HFFc6 (cell line): ENCODE measurements at regions not wholly inside any gene's neighbourhood (a gene's known extent, or its start where the extent isn't known, plus 50 kb on each side); places are given as distances from the start of the nearest gene placed in this dataset.
"Not testable (repeated sequence)": the region's sequence is repeated elsewhere in the genome, so short reads cannot be mapped to it uniquely, and the experiment has no call there.

Experiments used
- DNase-seq: peaks from one replicate; pipeline ENCODE4 v3.0.0-alpha.2; 2018
- H3K27ac Mint-ChIP-seq: 2 replicates; pipeline ENCODE4 v1.8.0; 2020; ENCODE audit warnings: mild to moderate bottlenecking, mixed read lengths
- H3K27me3 Mint-ChIP-seq: 2 replicates; pipeline ENCODE4 v1.8.0; 2021; ENCODE audit warnings: mild to moderate bottlenecking, moderate library complexity, mixed read lengths; ENCODE audit not compliant: insufficient read depth
- H3K36me3 Mint-ChIP-seq: 2 replicates; pipeline ENCODE4 v1.8.0; 2021; ENCODE audit warnings: low read depth, mixed read lengths
- H3K4me1 Mint-ChIP-seq: 2 replicates; pipeline ENCODE4 v1.8.0; 2020; ENCODE audit warnings: low read depth, mixed read lengths
- H3K4me3 Mint-ChIP-seq: 2 replicates; pipeline ENCODE4 v1.8.0; 2020; ENCODE audit warnings: mild to moderate bottlenecking, moderate library complexity, mixed read lengths
- H3K9me3 Mint-ChIP-seq: 2 replicates; pipeline ENCODE4 v1.8.0; 2020; ENCODE audit warnings: mild to moderate bottlenecking, mixed read lengths
- CTCF ChIP-seq: fragments of 200-600 bp; sonication (generic); IDR thresholded peaks from 2 replicates; pipeline ENCODE4 v1.5.0; 2021; ENCODE audit warnings: antibody characterized with exemption, mild to moderate bottlenecking

DNA sequence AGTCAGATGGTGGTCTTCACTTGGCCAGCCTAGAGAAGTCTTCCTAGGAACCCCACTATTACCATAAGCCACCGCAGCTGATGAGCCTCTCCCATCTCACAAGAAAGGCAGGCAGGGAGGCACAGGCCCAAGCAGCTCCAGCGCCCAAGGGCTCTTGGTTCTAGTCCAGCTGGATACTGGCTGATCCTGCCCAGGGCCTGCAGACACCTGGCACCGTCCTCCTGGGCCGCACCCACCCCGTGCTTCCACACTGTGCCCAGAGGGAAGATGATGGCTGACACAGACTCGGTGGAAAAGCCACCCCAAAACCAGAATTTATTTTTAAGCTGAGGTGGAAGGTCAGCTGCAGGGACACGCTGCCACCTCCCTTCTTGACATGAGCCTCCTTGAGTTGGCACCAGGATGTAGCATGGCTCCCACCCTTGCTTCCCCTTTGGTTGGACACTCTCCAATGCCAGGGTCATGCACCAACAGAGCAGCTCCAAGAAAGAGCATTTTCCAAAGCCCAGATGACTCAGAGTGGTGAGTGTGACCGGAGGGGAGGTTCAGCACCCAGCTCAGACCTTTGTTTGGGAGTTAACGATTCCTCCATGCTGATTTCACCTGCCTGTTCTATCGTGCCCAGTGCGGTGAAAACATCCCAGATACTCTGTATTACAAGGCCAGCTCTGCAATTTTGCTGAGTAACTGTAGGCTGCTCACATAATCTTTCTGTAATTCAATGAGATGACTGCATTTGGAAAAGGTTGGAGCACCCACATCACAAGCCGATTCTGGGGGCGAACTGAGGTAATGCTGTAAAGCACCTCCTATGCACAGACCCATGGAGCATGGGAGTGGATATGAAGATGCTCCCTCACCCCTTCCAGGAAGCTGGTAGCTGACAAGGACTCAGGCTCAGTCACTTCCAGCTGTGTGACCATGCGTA lies 63.1 kb upstream of the SLC2A1 start:
- Mint-ChIP-seq H3K4me1 (no peaks in the 10 kb centered on the region), H3K27me3 (peaks cover 29% of the 10 kb centered on the region), H3K27ac (no peak overlapping the region), H3K9me3 (no peaks in the 10 kb centered on the region), H3K4me3 (no peak overlapping the region), H3K36me3 (no peaks in the 10 kb centered on the region)
- no peak for TF ChIP-seq CTCF
- DNase-seq, result no peak

- no peak for TF ChIP-seq CTCF
- no peaks in the 10 kb centered on the region for H3K36me3 Mint-ChIP-seq
- no peaks in the 10 kb centered on the region for H3K9me3 Mint-ChIP-seq
- no peak overlapping the region for H3K4me3 Mint-ChIP-seq
- H3K4me1 Mint-ChIP-seq, result no peaks in the 10 kb centered on the region
- no peak for DNase-seq
- H3K27ac Mint-ChIP-seq, result no peak overlapping the region
- peaks cover 28% of the 10 kb centered on the region for H3K27me3 Mint-ChIP-seq
These were observed 60.6 kb upstream of the SLC2A1 start for GRCh38 chr1:43019226-43019625.

DNA sequence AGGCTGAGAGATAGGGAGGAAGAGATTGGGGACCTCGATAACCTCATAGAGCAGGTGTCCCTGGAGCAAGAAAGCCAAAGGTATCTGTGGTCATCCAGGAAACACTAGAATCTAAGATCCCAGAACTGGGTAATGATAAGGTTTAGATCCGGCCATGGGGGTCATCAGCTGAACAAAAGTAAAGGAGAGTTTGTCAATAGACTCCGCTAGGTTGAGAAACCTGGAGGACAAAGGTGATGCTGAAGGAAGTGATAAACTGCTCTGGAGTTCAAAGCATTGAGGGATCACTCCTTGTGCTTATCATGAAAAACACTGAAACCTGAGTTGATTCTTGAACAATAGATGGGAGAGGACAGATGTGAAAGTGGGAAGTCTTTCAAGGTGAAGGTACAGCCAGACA lies 59.5 kb upstream of the SLC2A1 start:
- H3K4me3 Mint-ChIP-seq, result no peak overlapping the region
- no peak for DNase-seq
- TF ChIP-seq CTCF, result no peak
- H3K27me3 Mint-ChIP-seq, result peaks cover 36% of the 10 kb centered on the region
- no peaks in the 10 kb centered on the region for H3K36me3 Mint-ChIP-seq
- H3K4me1 Mint-ChIP-seq, result no peaks in the 10 kb centered on the region
- H3K9me3 Mint-ChIP-seq, result no peaks in the 10 kb centered on the region
- H3K27ac Mint-ChIP-seq, result no peak overlapping the region

DNA sequence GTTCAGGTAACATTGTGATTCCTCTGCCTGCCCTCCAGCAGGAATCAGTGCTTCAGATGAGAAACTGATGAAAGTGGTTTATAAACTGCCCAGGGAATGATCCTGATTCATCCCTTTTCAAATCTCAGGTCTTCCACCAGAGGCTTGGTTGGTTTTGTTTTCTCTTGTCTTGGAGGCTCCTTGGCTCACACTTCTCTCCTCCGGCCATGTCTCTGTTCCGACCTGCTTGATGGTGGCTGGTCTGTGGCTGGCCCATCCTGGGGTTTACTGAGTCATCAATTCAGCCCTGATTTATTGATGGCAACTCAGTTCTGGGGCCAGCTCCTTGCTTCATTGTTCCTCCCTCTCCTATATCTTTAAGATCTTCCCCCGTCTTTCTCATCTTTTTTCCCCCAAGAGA lies 56.6 kb upstream of the SLC2A1 start:
- H3K27me3 Mint-ChIP-seq, result peaks cover 51% of the 10 kb centered on the region
- H3K4me1 Mint-ChIP-seq, result no peaks in the 10 kb centered on the region
- H3K27ac Mint-ChIP-seq, result no peak overlapping the region
- no peaks in the 10 kb centered on the region for H3K9me3 Mint-ChIP-seq
- no peak for DNase-seq
- no peaks in the 10 kb centered on the region for H3K36me3 Mint-ChIP-seq
- no peak overlapping the region for H3K4me3 Mint-ChIP-seq
- no peak for TF ChIP-seq CTCF

DNA sequence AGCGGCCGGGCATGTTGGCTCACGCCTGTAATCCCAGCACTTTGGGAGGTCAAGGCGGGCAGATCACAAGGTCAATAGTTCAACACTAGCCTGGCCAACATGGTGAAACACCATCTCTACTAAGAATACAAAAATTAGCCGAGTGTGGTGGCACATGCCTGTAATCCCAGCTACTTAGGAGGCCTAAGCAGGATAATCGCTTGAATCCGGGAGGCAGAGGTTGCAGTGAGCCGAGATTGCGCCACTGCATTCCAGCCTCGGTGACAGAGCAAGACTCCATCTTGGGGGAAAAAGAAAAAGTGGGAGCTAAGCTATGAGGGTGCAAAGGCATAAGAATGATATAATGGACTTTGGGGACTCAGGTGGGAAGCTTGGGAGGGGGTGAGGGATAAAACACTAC lies 55.9 kb upstream of the SLC2A1 start:
- not testable (repeated sequence) for H3K4me3 Mint-ChIP-seq, H3K27ac Mint-ChIP-seq, H3K9me3 Mint-ChIP-seq, DNase-seq, H3K4me1 Mint-ChIP-seq, H3K36me3 Mint-ChIP-seq
- peaks cover 51% of the 10 kb centered on the region for H3K27me3 Mint-ChIP-seq

DNA sequence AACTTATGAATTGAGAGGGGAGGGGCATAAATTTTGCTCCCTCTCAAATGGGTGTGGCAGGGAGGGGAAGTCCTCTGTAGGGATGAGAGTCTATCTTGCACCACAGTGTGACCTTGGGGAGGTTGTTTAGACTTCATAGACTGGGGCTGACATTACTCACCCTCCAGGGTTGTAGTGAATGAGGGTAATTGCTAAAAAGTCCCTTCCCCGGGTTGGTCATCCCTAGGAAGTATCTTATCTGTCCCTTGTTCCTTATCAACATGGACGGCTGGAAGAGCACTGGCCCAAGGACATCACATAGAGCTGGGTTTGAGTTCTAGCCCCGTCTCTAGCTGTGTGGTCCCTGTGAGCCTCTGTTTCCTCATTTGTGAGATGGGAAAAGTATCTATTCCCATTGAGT lies 52.4 kb upstream of the SLC2A1 start:
- peaks cover 42% of the 10 kb centered on the region for H3K27me3 Mint-ChIP-seq
- no peaks in the 10 kb centered on the region for H3K9me3 Mint-ChIP-seq
- H3K36me3 Mint-ChIP-seq, result no peaks in the 10 kb centered on the region
- no peak overlapping the region for H3K4me3 Mint-ChIP-seq
- H3K27ac Mint-ChIP-seq, result no peak overlapping the region
- no peaks in the 10 kb centered on the region for H3K4me1 Mint-ChIP-seq
- DNase-seq, result no peak
- TF ChIP-seq CTCF, result no peak
